ENCODE measurements at regions not wholly inside any gene's neighbourhood (a gene's known extent, or its start where the extent isn't known, plus 50 kb on each side); places are given as distances from the start of the nearest gene placed in this dataset.

DNA sequence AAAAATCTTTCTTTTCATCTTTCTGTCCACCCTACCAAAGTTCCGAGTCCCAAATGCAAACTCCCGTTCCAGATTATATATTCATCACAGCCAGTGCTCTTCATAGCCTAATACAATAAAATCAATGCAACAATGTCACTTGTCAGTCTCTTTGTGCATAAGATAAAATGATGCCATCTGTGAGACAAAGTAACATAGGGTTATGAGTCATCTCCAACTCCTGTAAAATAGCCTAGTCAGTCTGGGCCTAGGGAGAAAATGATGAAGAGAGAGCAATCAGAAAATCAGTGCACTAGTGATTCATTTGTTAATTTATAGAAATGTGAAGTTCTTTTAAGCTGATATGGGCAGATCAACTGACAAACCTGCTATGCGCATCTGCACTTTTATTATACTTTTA, 689.1 kb upstream of the DIAPH2 start:
- Histone ChIP-seq H3K36me3 (ENCODE audit: control insufficient read depth, insufficient read depth, low read length) (no peaks in the 10 kb centered on the region), H3K4me3 (ENCODE audit: low read length) (no peak overlapping the region), H3K4me1 (ENCODE audit: control insufficient read depth, insufficient read depth, low read length) (no peaks in the 10 kb centered on the region), H3K27me3 (ENCODE audit: control insufficient read depth, insufficient read depth, low read length) (no peaks in the 10 kb centered on the region), H3K9me3 (ENCODE audit: control insufficient read depth, insufficient read depth, low read length) (peaks cover 3% of the 10 kb centered on the region), H3K27ac (ENCODE audit: low read length) (no peak overlapping the region)
- intact Hi-C loops (cut with micrococcal nuclease) = no loop called here
- no peaks in the 10 kb centered on the region for H3K36me3 Mint-ChIP-seq
- no peak for ATAC-seq
- no peaks in the 10 kb centered on the region for H3K27me3 Mint-ChIP-seq (ENCODE audit: low read depth in 2 of 2)
- no peak for DNase-seq
- no peak overlapping the region for H3K4me3 Mint-ChIP-seq
- 87% methylated on average over 2 of the region's 3 CpGs for WGBS (ENCODE audit: insufficient coverage)
- no peaks in the 10 kb centered on the region for H3K4me1 Mint-ChIP-seq
- peaks cover 0 to 2% of the 10 kb centered on the region in 2 donors for H3K9me3 Mint-ChIP-seq
- H3K27ac Mint-ChIP-seq = no peak overlapping the region
- TF ChIP-seq, protein P1, sequence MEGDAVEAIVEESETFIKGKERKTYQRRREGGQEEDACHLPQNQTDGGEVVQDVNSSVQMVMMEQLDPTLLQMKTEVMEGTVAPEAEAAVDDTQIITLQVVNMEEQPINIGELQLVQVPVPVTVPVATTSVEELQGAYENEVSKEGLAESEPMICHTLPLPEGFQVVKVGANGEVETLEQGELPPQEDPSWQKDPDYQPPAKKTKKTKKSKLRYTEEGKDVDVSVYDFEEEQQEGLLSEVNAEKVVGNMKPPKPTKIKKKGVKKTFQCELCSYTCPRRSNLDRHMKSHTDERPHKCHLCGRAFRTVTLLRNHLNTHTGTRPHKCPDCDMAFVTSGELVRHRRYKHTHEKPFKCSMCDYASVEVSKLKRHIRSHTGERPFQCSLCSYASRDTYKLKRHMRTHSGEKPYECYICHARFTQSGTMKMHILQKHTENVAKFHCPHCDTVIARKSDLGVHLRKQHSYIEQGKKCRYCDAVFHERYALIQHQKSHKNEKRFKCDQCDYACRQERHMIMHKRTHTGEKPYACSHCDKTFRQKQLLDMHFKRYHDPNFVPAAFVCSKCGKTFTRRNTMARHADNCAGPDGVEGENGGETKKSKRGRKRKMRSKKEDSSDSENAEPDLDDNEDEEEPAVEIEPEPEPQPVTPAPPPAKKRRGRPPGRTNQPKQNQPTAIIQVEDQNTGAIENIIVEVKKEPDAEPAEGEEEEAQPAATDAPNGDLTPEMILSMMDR (IDR thresholded peaks at IDR 0.05) = no peak

DNA sequence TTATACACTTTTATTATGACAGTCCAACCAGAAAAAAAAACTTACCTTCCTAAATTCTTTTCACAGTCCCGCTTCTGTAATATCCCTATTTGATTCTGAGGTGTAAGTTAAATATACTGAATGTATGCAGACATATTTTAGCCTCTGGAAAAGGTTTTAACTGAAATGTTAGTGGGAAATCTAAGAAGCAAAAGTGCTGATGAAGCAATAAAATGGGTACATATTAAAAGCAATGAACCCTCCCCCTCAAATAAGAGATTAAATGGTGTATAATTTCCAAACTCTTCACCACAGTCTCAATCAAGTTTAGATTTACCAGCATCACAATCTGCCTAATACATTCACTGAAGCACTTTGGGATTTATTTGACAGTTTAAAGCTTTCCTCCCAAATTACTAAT, 688.3 kb upstream of the DIAPH2 start:
- no peaks in the 10 kb centered on the region for H3K36me3 ChIP-seq (ENCODE audit: control insufficient read depth, insufficient read depth, low read length)
- Mint-ChIP-seq H3K36me3 (no peaks in the 10 kb centered on the region), H3K4me3 (no peak overlapping the region), H3K4me1 (no peaks in the 10 kb centered on the region), H3K27me3 (ENCODE audit: low read depth in 2 of 2) (no peaks in the 10 kb centered on the region), H3K27ac (no peak overlapping the region), H3K9me3 (no peaks in the 10 kb centered on the region)
- peaks cover 3% of the 10 kb centered on the region for H3K9me3 ChIP-seq (ENCODE audit: control insufficient read depth, insufficient read depth, low read length)
- intact Hi-C loops (cut with micrococcal nuclease) = no loop called here
- ATAC-seq = no peak
- H3K4me1 ChIP-seq (ENCODE audit: control insufficient read depth, insufficient read depth, low read length) = no peaks in the 10 kb centered on the region
- WGBS (ENCODE audit: insufficient coverage) = no CpG with 5 or more reads among the region's 1 CpG
- no peak overlapping the region for H3K4me3 ChIP-seq (ENCODE audit: low read length)
- DNase-seq = no peak
- H3K27ac ChIP-seq (ENCODE audit: low read length) = no peak overlapping the region
- TF ChIP-seq, protein P1 (IDR thresholded peaks at IDR 0.05) = no peak
- H3K27me3 ChIP-seq (ENCODE audit: control insufficient read depth, insufficient read depth, low read length) = no peaks in the 10 kb centered on the region

- WGBS (ENCODE audit: insufficient coverage) = 63% methylated on average over 4 of the region's 5 CpGs
- H3K36me3 ChIP-seq (ENCODE audit: control insufficient read depth, insufficient read depth, low read length) = no peaks in the 10 kb centered on the region
- no peaks in the 10 kb centered on the region for H3K9me3 ChIP-seq (ENCODE audit: control insufficient read depth, insufficient read depth, low read length)
- TF ChIP-seq, protein P1 (IDR thresholded peaks at IDR 0.05) = no peak
- no peak overlapping the region for H3K27ac ChIP-seq (ENCODE audit: low read length)
- Mint-ChIP-seq H3K4me3 (no peak overlapping the region), H3K36me3 (no peaks in the 10 kb centered on the region), H3K27me3 (ENCODE audit: low read depth in 2 of 2) (no peaks in the 10 kb centered on the region), H3K9me3 (peaks cover 2 to 3% of the 10 kb centered on the region in 2 donors), H3K27ac (no peak overlapping the region), H3K4me1 (no peaks in the 10 kb centered on the region)
- ATAC-seq (no peak), DNase-seq (no peak)
- no peaks in the 10 kb centered on the region for H3K4me1 ChIP-seq (ENCODE audit: control insufficient read depth, insufficient read depth, low read length)
- H3K27me3 ChIP-seq (ENCODE audit: control insufficient read depth, insufficient read depth, low read length) = no peaks in the 10 kb centered on the region
- intact Hi-C loops (cut with micrococcal nuclease) = no loop called here
- H3K4me3 ChIP-seq (ENCODE audit: low read length) = no peak overlapping the region
Observed at GRCh38 chrX:96002431-96002830, 682.2 kb upstream of the DIAPH2 start.

GRCh38 chrX:96004386-96004785, 680.3 kb upstream of the DIAPH2 start:
- Mint-ChIP-seq H3K4me3 (no peak overlapping the region), H3K36me3 (no peaks in the 10 kb centered on the region), H3K4me1 (no peaks in the 10 kb centered on the region), H3K27me3 (ENCODE audit: low read depth in 2 of 2) (no peaks in the 10 kb centered on the region), H3K27ac (no peak overlapping the region), H3K9me3 (peaks cover 2 to 3% of the 10 kb centered on the region in 2 donors)
- Histone ChIP-seq H3K4me3 (ENCODE audit: low read length) (no peak overlapping the region), H3K27me3 (ENCODE audit: control insufficient read depth, insufficient read depth, low read length) (no peaks in the 10 kb centered on the region), H3K27ac (ENCODE audit: low read length) (no peak overlapping the region), H3K36me3 (ENCODE audit: control insufficient read depth, insufficient read depth, low read length) (no peaks in the 10 kb centered on the region), H3K4me1 (ENCODE audit: control insufficient read depth, insufficient read depth, low read length) (no peaks in the 10 kb centered on the region), H3K9me3 (ENCODE audit: control insufficient read depth, insufficient read depth, low read length) (no peaks in the 10 kb centered on the region)
- intact Hi-C loops (cut with micrococcal nuclease) = no loop called here
- DNase-seq = no peak
- TF ChIP-seq, protein P1 (IDR thresholded peaks at IDR 0.05) = no peak
- ATAC-seq = no peak
- WGBS (ENCODE audit: insufficient coverage) = no CpG with 5 or more reads among the region's 2 CpGs
